Neural progenitor cell (in vitro differentiated cells): ENCODE measurements at regions not wholly inside any gene's neighbourhood (a gene's known extent, or its start where the extent isn't known, plus 50 kb on each side); places are given as distances from the start of the nearest gene placed in this dataset.

Experiments
- CTCF ChIP-seq: fragments of 200-600 bp; sonication (generic); IDR thresholded peaks from 2 replicates; pipeline ENCODE4 v1.5.1; 2017; ENCODE audit warnings: antibody characterized with exemption, mild to moderate bottlenecking
- EZH2 ChIP-seq: fragments of 200-600 bp; sonication (generic); IDR thresholded peaks from 2 replicates; pipeline ENCODE4 v1.6.1; 2017; ENCODE audit warnings: antibody characterized with exemption, mild to moderate bottlenecking, moderate library complexity
- EZH2phosphoT487 ChIP-seq: fragments of 200-600 bp; sonication (generic); IDR thresholded peaks from 2 replicates; pipeline ENCODE4 v1.6.1; 2017; ENCODE audit warnings: antibody characterized with exemption

GRCh38 chr4:163249042-163249441, 82.4 kb upstream of the NAF1 start:
- TF ChIP-seq CTCF (no peak), EZH2 (no peak), EZH2phosphoT487 (no peak)
